Right lobe of liver (tissue), 6 donors: ENCODE measurements at regions not wholly inside any gene's neighbourhood (a gene's known extent, or its start where the extent isn't known, plus 50 kb on each side); places are given as distances from the start of the nearest gene placed in this dataset.

Experiments
- ATAC-seq, 4 donors: fragments of 200-7000 bp; cut with Tn5 transposase; one replicate each; pipeline ENCODE4 v1.9.1; 2020; ENCODE audit warnings: mild to moderate bottlenecking in 4 of 4, moderate library complexity in 4 of 4
- DNase-seq, 3 donors: peaks; one replicate each; pipeline ENCODE4 v3.0.0-alpha.2; 2020
- H3K27ac ChIP-seq, 3 donors: fragments of 200-600 bp; one replicate each; pipeline ENCODE4 v1.8.0; 2022
- H3K27me3 ChIP-seq, 2 donors: fragments of 200-600 bp; one replicate each; pipeline ENCODE4 v1.8.0; 2022
- H3K36me3 ChIP-seq, 4 donors: fragments of 200-600 bp; sonication (generic) in 1 of 4; one replicate each; pipeline versions ENCODE4 v1.5.1 to v1.8.0; 2017 to 2022; ENCODE audit warnings: control low read depth in 1 of 4
- H3K4me1 ChIP-seq, 4 donors: fragments of 200-600 bp; sonication (generic) in 1 of 4; one replicate each; pipeline versions ENCODE4 v1.5.1 to v1.8.0; 2017 to 2022; ENCODE audit warnings: control low read depth in 1 of 4
- H3K4me3 ChIP-seq, 3 donors: fragments of 200-600 bp; one replicate each; pipeline ENCODE4 v1.8.0; 2022
- H3K9me3 ChIP-seq, 4 donors: fragments of 200-600 bp; sonication (generic) in 1 of 4; one replicate each; pipeline versions ENCODE4 v1.5.1 to v1.8.0; 2017 to 2022; ENCODE audit warnings: control low read depth in 1 of 4
- POLR2A ChIP-seq: fragments of 450-650 bp; IDR thresholded peaks from one replicate; pipeline ENCODE4 v1.6.1; 2017; ENCODE audit warnings: antibody characterized with exemption, mild to moderate bottlenecking
- WGBS: methylation state at CpG from one replicate; pipeline ENCODE4 v1.1.6; 2018; ENCODE audit warnings: low coverage, low lambda C conversion rate; ENCODE audit not compliant: insufficient coverage; ENCODE audit errors: missing lambda C conversion rate; 5-methylcytosine and 5-hydroxymethylcytosine counted together
- intact Hi-C, 2 donors: fragments of 100-400 bp; cut with DNase I; formaldehyde crosslinking; loops; one replicate each; pipeline versions ENCODE4 v1.11.2 to v1.14.1; 2022
- TF ChIP-seq, protein P1 (sequence below), 4 donors: fragments of 200-600 bp in 3 of 4; fragments of 450-650 bp in 1 of 4; IDR thresholded peaks; one replicate each; pipeline versions ENCODE4 v1.5.1 to v1.8.0; 2016 to 2022; ENCODE audit warnings: antibody characterized with exemption in 4 of 4, mild to moderate bottlenecking in 2 of 4
- donor health status: DM: no; HTN: yes; CAD: no.
- donor health status: DM: no; HTN: no; CAD: no.
- donor health status: DM: no; HTN: no; CAD: no.
- donor health status: DM: no; HTN: yes; CAD: no.
- donor health status: DM: no; HTN: yes; CAD: no.

DNA sequence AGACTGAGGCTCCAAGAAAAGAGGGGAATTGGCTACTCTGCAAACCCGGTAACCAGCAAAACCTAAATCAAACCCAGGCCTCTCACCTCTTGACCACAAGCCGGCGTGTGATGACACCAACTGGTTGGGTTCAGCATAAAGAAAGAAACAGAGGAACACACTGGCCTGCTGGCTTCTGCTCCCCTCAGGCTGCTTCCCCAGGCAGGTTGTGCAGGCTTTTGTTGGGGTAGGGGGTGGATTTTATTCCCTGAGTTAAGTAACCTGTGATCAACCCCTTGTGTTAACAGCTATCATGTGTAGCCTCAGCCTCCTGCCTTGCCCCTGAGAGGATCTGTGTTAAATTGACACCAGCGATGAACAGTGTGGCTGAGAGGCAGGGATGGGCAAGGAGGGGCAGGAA, 111.6 kb upstream of the ZBTB40 start:
- no peak for TF ChIP-seq POLR2A
- TF ChIP-seq, protein P1, sequence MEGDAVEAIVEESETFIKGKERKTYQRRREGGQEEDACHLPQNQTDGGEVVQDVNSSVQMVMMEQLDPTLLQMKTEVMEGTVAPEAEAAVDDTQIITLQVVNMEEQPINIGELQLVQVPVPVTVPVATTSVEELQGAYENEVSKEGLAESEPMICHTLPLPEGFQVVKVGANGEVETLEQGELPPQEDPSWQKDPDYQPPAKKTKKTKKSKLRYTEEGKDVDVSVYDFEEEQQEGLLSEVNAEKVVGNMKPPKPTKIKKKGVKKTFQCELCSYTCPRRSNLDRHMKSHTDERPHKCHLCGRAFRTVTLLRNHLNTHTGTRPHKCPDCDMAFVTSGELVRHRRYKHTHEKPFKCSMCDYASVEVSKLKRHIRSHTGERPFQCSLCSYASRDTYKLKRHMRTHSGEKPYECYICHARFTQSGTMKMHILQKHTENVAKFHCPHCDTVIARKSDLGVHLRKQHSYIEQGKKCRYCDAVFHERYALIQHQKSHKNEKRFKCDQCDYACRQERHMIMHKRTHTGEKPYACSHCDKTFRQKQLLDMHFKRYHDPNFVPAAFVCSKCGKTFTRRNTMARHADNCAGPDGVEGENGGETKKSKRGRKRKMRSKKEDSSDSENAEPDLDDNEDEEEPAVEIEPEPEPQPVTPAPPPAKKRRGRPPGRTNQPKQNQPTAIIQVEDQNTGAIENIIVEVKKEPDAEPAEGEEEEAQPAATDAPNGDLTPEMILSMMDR (IDR thresholded peaks at IDR 0.05), result no peak

DNA sequence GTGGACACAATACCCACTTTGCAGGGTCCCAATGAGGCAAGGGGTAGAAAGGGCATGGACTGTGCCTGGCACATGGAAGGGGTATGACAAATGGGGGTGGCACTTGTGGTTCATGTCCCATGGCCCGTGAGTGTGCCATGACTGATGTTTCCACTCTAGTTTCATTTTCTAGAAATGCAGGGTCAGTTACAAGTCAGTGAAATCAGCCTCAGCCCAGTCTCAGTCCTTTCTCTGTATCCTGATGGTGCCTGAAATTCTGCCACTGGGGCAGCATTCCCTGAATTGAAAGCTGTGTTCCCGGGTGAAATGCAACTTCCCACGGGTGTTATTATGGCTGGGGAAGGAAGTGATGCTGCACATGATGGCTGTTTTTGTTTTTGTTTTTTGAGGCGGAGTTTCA, 110.8 kb upstream of the ZBTB40 start:
- Histone ChIP-seq H3K9me3 (no peaks in the 10 kb centered on the region), H3K4me3 (no peak overlapping the region), H3K4me1 (peaks cover 0 to 16% (median 5%) of the 10 kb centered on the region in 4 donors), H3K36me3 (no peaks in the 10 kb centered on the region), H3K27ac (no peak overlapping the region), H3K27me3 (no peaks in the 10 kb centered on the region)
- TF ChIP-seq, protein P1 (IDR thresholded peaks at IDR 0.05), result no peak
- no peak for DNase-seq
- 83% methylated on average over 2 of the region's 4 CpGs for WGBS
- intact Hi-C loops, result no loop called here
- no peak for ATAC-seq

More for the DNA sequence above, 111.6 kb upstream of the ZBTB40 start:
- Histone ChIP-seq H3K9me3 (no peaks in the 10 kb centered on the region), H3K36me3 (no peaks in the 10 kb centered on the region), H3K4me1 (peaks cover 0 to 16% (median 5%) of the 10 kb centered on the region in 4 donors), H3K4me3 (no peak overlapping the region), H3K27ac (no peak overlapping the region), H3K27me3 (no peaks in the 10 kb centered on the region)
- WGBS, result 88% methylated on average over 3 of the region's 4 CpGs
- intact Hi-C loops, result no loop called here
- no peak for DNase-seq
- ATAC-seq, result peak in 1 of 4 donors; percentile 9

DNA sequence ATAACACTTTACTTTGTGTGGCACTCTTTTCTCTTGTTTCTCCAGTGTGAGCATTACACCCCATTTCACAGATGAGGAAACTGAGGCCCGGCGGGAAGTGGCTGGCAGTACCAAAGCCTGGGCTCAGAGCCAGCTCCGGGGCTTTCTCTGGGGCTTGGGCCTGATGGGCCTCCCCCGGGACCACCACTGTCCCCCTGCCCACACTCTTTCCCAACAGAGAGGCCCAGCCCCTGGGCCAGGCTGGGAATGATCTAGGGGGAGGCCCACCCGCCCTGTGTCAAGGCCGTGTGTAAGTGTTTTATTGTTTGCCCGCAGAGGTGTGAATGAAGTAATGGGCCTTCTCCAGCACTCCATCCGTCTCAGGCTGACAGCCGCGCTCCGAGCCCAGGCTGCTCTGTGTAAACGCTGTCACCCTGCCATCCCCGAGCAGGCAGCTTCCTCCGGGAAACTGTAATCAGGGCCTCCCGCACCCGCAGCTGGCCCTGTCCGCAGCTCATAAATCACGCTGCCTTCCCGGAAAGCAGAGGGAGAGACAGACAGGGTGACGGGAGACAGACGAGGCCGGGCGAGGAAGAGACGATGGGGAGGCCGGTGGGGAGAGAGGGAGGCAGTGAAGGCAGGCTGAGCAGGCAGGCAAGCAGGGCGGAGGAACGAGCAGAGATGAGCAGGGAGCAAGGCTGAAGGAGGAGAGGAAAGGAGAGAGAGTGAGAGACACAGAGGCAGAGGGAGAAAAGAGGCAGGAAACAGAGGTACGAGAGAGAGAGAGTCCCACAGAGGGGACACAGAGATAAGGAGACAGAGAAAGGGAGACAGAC, 109.7 kb upstream of the ZBTB40 start:
- no peak for TF ChIP-seq POLR2A
- TF ChIP-seq, protein P1 (IDR thresholded peaks at IDR 0.05), result no peak
- H3K27ac ChIP-seq, result no peak overlapping the region
- intact Hi-C loops, result no loop called here

DNA sequence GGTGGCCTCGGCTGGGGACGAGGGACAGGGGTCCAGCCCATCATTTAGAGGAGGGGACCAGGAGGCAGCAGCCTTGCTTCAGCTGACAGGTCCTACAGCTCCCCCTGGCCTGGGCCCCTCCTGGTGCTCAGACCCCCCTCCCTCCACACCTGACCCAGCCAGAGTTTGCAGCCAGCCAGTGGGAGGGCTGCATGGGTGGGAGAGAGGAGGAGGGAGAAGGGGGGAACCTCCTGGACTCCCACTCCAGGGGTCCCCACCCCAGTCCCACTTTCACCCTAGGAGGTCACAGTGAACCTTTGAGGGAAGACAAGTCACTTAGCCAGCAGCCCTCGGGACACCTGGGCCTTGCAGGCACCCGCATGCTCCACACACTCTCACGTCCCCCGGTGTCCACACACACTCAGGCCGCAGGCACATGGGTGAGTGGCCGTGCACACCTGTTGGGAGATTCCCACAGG, 108.9 kb upstream of the ZBTB40 start:
- Histone ChIP-seq H3K4me1 (peaks cover 0 to 19% (median 5%) of the 10 kb centered on the region in 4 donors), H3K27me3 (no peaks in the 10 kb centered on the region), H3K36me3 (no peaks in the 10 kb centered on the region), H3K4me3 (no peak overlapping the region), H3K27ac (no peak overlapping the region), H3K9me3 (no peaks in the 10 kb centered on the region)
- DNase-seq (no peak), ATAC-seq (no peak)
- intact Hi-C loops, result no loop called here
- TF ChIP-seq POLR2A, result no peak
- TF ChIP-seq, protein P1 (IDR thresholded peaks at IDR 0.05), result no peak
- whole genome bisulfite sequencing, result no CpG with 5 or more reads among the region's 8 CpGs

More for the DNA sequence above, 109.7 kb upstream of the ZBTB40 start:
- Histone ChIP-seq H3K36me3 (no peaks in the 10 kb centered on the region), H3K4me1 (peaks cover 0 to 16% (median 5%) of the 10 kb centered on the region in 4 donors), H3K27me3 (no peaks in the 10 kb centered on the region), H3K9me3 (no peaks in the 10 kb centered on the region), H3K4me3 (no peak overlapping the region)
- peak in 1 of 3 donors; percentile 75 for DNase-seq
- 35% methylated on average over 22 of the region's 28 CpGs for WGBS
- peak in 3 of 4 donors; percentile 10 to 56 (median 25) for ATAC-seq
